ENCODE measurements at regions not wholly inside any gene's neighbourhood (a gene's known extent, or its start where the extent isn't known, plus 50 kb on each side); places are given as distances from the start of the nearest gene placed in this dataset.
"Not testable (repeated sequence)": the region's sequence is repeated elsewhere in the genome, so short reads cannot be mapped to it uniquely, and the experiment has no call there.

- no peak for DNase-seq (ENCODE audit: low read depth in 2 of 2)
- no peaks in the 10 kb centered on the region for H3K9me3 ChIP-seq (ENCODE audit: control insufficient read depth, insufficient read depth, low read depth, low read length)
- no peaks in the 10 kb centered on the region for H3K27me3 ChIP-seq (ENCODE audit: control insufficient read depth, insufficient read depth, low read length)
- H3K9ac ChIP-seq (ENCODE audit: insufficient read depth, low read length), result no peak overlapping the region
- no peaks in the 10 kb centered on the region for H3K36me3 ChIP-seq (ENCODE audit: control insufficient read depth, insufficient read depth, low read length)
- no peak overlapping the region for H3K27ac ChIP-seq (ENCODE audit: insufficient read depth, low read length)
- TF ChIP-seq CTCF (conservative IDR thresholded peaks at IDR 0.05 in 1 of 2, IDR thresholded peaks at IDR 0.05 in 1 of 2; ENCODE audit: low read depth in 1 of 2, low read length in 2 of 2) (no peak), EZH2 (IDR thresholded peaks at IDR 0.05; ENCODE audit: low read length, missing control alignments) (no peak)
- no peak overlapping the region for H3K4me3 ChIP-seq (replicated peaks in 1 of 4; ENCODE audit: control extremely low read depth in 1 of 4, insufficient read depth in 1 of 4, low read depth in 3 of 4, low read length in 4 of 4)
- H2AFZ ChIP-seq (ENCODE audit: low read length), result no peak overlapping the region
- H4K20me1 ChIP-seq (ENCODE audit: control insufficient read depth, extremely low read depth, insufficient read depth, low read length), result no peaks in the 10 kb centered on the region
- H3K4me1 ChIP-seq (ENCODE audit: control insufficient read depth, extremely low read depth, insufficient read depth, low read length), result no peaks in the 10 kb centered on the region
- H3K4me2 ChIP-seq (ENCODE audit: extremely low read depth, insufficient read depth, low read length), result no peak overlapping the region
- H3K79me2 ChIP-seq (ENCODE audit: control insufficient read depth, insufficient read depth, low read length), result no peaks in the 10 kb centered on the region
Measured at GRCh38 chr2:42996528-42996927, 204.1 kb upstream of the HAAO start.

GRCh38 chr2:42995752-42996422 is 203.5 kb upstream of the HAAO start:
- TF ChIP-seq CTCF (conservative IDR thresholded peaks at IDR 0.05 in 1 of 2, IDR thresholded peaks at IDR 0.05 in 1 of 2; ENCODE audit: low read depth in 1 of 2, low read length in 2 of 2), result no peak
- TF ChIP-seq EZH2 (IDR thresholded peaks at IDR 0.05; ENCODE audit: low read length, missing control alignments), result no peak
- Histone ChIP-seq H3K9ac (ENCODE audit: insufficient read depth, low read length) (no peak overlapping the region), H3K27me3 (ENCODE audit: control insufficient read depth, insufficient read depth, low read length) (no peaks in the 10 kb centered on the region), H3K4me3 (replicated peaks in 1 of 4; ENCODE audit: control extremely low read depth in 1 of 4, insufficient read depth in 1 of 4, low read depth in 3 of 4, low read length in 4 of 4) (no peak overlapping the region), H3K36me3 (ENCODE audit: control insufficient read depth, insufficient read depth, low read length) (no peaks in the 10 kb centered on the region), H3K4me1 (ENCODE audit: control insufficient read depth, extremely low read depth, insufficient read depth, low read length) (no peaks in the 10 kb centered on the region), H4K20me1 (ENCODE audit: control insufficient read depth, extremely low read depth, insufficient read depth, low read length) (no peaks in the 10 kb centered on the region), H3K4me2 (ENCODE audit: extremely low read depth, insufficient read depth, low read length) (no peak overlapping the region), H2AFZ (ENCODE audit: low read length) (no peak overlapping the region), H3K27ac (ENCODE audit: insufficient read depth, low read length) (no peak overlapping the region), H3K9me3 (ENCODE audit: control insufficient read depth, insufficient read depth, low read depth, low read length) (no peaks in the 10 kb centered on the region), H3K79me2 (ENCODE audit: control insufficient read depth, insufficient read depth, low read length) (no peaks in the 10 kb centered on the region)
- DNase-seq (ENCODE audit: low read depth in 2 of 2), result no peak

- H2AFZ ChIP-seq (ENCODE audit: low read length); DNase-seq (ENCODE audit: low read depth in 2 of 2); H4K20me1 ChIP-seq (ENCODE audit: control insufficient read depth, extremely low read depth, insufficient read depth, low read length); H3K27ac ChIP-seq (ENCODE audit: insufficient read depth, low read length); H3K4me3 ChIP-seq (replicated peaks in 1 of 4; ENCODE audit: control extremely low read depth in 1 of 4, insufficient read depth in 1 of 4, low read depth in 3 of 4, low read length in 4 of 4); H3K4me1 ChIP-seq (ENCODE audit: control insufficient read depth, extremely low read depth, insufficient read depth, low read length); H3K4me2 ChIP-seq (ENCODE audit: extremely low read depth, insufficient read depth, low read length); H3K9ac ChIP-seq (ENCODE audit: insufficient read depth, low read length); H3K79me2 ChIP-seq (ENCODE audit: control insufficient read depth, insufficient read depth, low read length); H3K36me3 ChIP-seq (ENCODE audit: control insufficient read depth, insufficient read depth, low read length); H3K9me3 ChIP-seq (ENCODE audit: control insufficient read depth, insufficient read depth, low read depth, low read length); H3K27me3 ChIP-seq (ENCODE audit: control insufficient read depth, insufficient read depth, low read length): not testable (repeated sequence)
Measured at GRCh38 chr2:42989283-42990081, 197.1 kb upstream of the HAAO start.

- H3K4me1 ChIP-seq (ENCODE audit: control insufficient read depth, extremely low read depth, insufficient read depth, low read length); H3K9ac ChIP-seq (ENCODE audit: insufficient read depth, low read length); H2AFZ ChIP-seq (ENCODE audit: low read length); H3K27ac ChIP-seq (ENCODE audit: insufficient read depth, low read length); H3K27me3 ChIP-seq (ENCODE audit: control insufficient read depth, insufficient read depth, low read length); H3K79me2 ChIP-seq (ENCODE audit: control insufficient read depth, insufficient read depth, low read length); H3K36me3 ChIP-seq (ENCODE audit: control insufficient read depth, insufficient read depth, low read length); H3K9me3 ChIP-seq (ENCODE audit: control insufficient read depth, insufficient read depth, low read depth, low read length); H3K4me2 ChIP-seq (ENCODE audit: extremely low read depth, insufficient read depth, low read length); H4K20me1 ChIP-seq (ENCODE audit: control insufficient read depth, extremely low read depth, insufficient read depth, low read length); H3K4me3 ChIP-seq (replicated peaks in 1 of 4; ENCODE audit: control extremely low read depth in 1 of 4, insufficient read depth in 1 of 4, low read depth in 3 of 4, low read length in 4 of 4); DNase-seq (ENCODE audit: low read depth in 2 of 2): not testable (repeated sequence)
Measured at GRCh38 chr2:42988055-42988454, 195.7 kb upstream of the HAAO start.

Measured in fibroblast of lung (primary cell).